H9 (cell line): ENCODE measurements at regions not wholly inside any gene's neighbourhood (a gene's known extent, or its start where the extent isn't known, plus 50 kb on each side); places are given as distances from the start of the nearest gene placed in this dataset.

Experiments
- DNase-seq: peaks from one replicate; pipeline ENCODE4 v3.0.0-alpha.2; 2017
- H2AFZ ChIP-seq: one replicate; pipeline ENCODE4 v1.6.1; 2013; ENCODE audit warnings: mild to moderate bottlenecking, low read length, control low read depth, moderate library complexity
- H2AK5ac ChIP-seq: 2 replicates; pipeline ENCODE4 v1.6.1; 2013; ENCODE audit warnings: low read length, control low read depth, mixed read lengths; ENCODE audit not compliant: insufficient read length
- H2BK120ac ChIP-seq: one replicate; pipeline ENCODE4 v1.6.1; 2013; ENCODE audit warnings: low read depth, mild to moderate bottlenecking, low read length, control low read depth, inconsistent platforms; ENCODE audit not compliant: poor library complexity, severe bottlenecking
- H2BK12ac ChIP-seq: 2 replicates; pipeline ENCODE4 v1.6.1; 2013; ENCODE audit warnings: low read length, control low read depth, mixed read lengths, low read depth; ENCODE audit not compliant: insufficient read length
- H2BK15ac ChIP-seq: 2 replicates; pipeline ENCODE4 v1.6.1; 2013; ENCODE audit warnings: low read depth, low read length, control low read depth
- H2BK20ac ChIP-seq: one replicate; pipeline ENCODE4 v1.6.1; 2013; ENCODE audit warnings: low read depth, mild to moderate bottlenecking, low read length, control low read depth, inconsistent platforms; ENCODE audit not compliant: poor library complexity, severe bottlenecking
- H2BK5ac ChIP-seq: 2 replicates; pipeline ENCODE4 v1.6.1; 2013; ENCODE audit warnings: low read length, control low read depth, mixed read lengths; ENCODE audit not compliant: insufficient read length
- H3K14ac ChIP-seq: 2 replicates; pipeline ENCODE4 v1.6.1; 2013; ENCODE audit warnings: low read length, control low read depth; ENCODE audit not compliant: insufficient read depth
- H3K18ac ChIP-seq: 2 replicates; pipeline ENCODE4 v1.6.1; 2013; ENCODE audit warnings: low read depth, mild to moderate bottlenecking, mixed read lengths, low read length, control low read depth; ENCODE audit not compliant: insufficient read length
- H3K23ac ChIP-seq: 2 replicates; pipeline ENCODE4 v1.6.1; 2013; ENCODE audit warnings: low read length, control low read depth, mixed read lengths, low read depth; ENCODE audit not compliant: insufficient read length
- H3K23me2 ChIP-seq: 2 replicates; pipeline ENCODE4 v1.6.1; 2013; ENCODE audit warnings: low read depth, mild to moderate bottlenecking, mixed read lengths, low read length, control low read depth; ENCODE audit not compliant: insufficient read length, poor library complexity, severe bottlenecking
- H3K27ac ChIP-seq: 2 replicates; pipeline ENCODE4 v1.5.1; 2013; ENCODE audit warnings: low read length, control low read depth, mixed read lengths, low read depth; ENCODE audit not compliant: insufficient read length
- H3K27me3 ChIP-seq: 2 replicates; pipeline ENCODE4 v1.6.1; 2013; ENCODE audit warnings: low read length, control low read depth, inconsistent platforms; ENCODE audit not compliant: insufficient read depth
- H3K4ac ChIP-seq: 2 replicates; pipeline ENCODE4 v1.6.1; 2013; ENCODE audit warnings: low read depth, mild to moderate bottlenecking, control low read depth, inconsistent platforms, low read length, moderate library complexity
- H3K4me1 ChIP-seq: 2 replicates; pipeline ENCODE4 v1.6.1; 2013; ENCODE audit warnings: low read length, control low read depth, inconsistent platforms; ENCODE audit not compliant: insufficient read depth
- H3K4me2 ChIP-seq: 2 replicates; pipeline ENCODE4 v1.6.1; 2013; ENCODE audit warnings: low read length, control low read depth, mixed read lengths; ENCODE audit not compliant: insufficient read length, insufficient read depth
- H3K56ac ChIP-seq: 2 replicates; pipeline ENCODE4 v1.6.1; 2013; ENCODE audit warnings: low read depth, mild to moderate bottlenecking, mixed read lengths, low read length, control low read depth; ENCODE audit not compliant: insufficient read length
- H3K79me1 ChIP-seq: 2 replicates; pipeline ENCODE4 v1.6.1; 2013; ENCODE audit warnings: low read depth, mild to moderate bottlenecking, moderate library complexity, low read length, control low read depth, inconsistent platforms; ENCODE audit not compliant: insufficient read depth, poor library complexity, severe bottlenecking
- H3K79me2 ChIP-seq: 2 replicates; pipeline ENCODE4 v1.6.1; 2013; ENCODE audit warnings: low read length, control low read depth, inconsistent platforms; ENCODE audit not compliant: insufficient read depth
- H3K9ac ChIP-seq: 2 replicates; pipeline ENCODE4 v1.6.1; 2013; ENCODE audit warnings: low read length, control low read depth, mixed read lengths; ENCODE audit not compliant: insufficient read length; ENCODE audit errors: extremely low read depth
- H3K9me3 ChIP-seq: one replicate; pipeline ENCODE4 v1.6.1; 2013; ENCODE audit warnings: low read depth, low read length, inconsistent platforms; ENCODE audit not compliant: control insufficient read depth
- H3T11ph ChIP-seq: one replicate; pipeline ENCODE4 v1.6.1; 2013; ENCODE audit warnings: mild to moderate bottlenecking, low read length, control low read depth, inconsistent platforms
- H4K20me1 ChIP-seq: one replicate; pipeline ENCODE4 v1.6.1; 2013; ENCODE audit not compliant: control insufficient read depth, insufficient read length, insufficient read depth
- H4K5ac ChIP-seq: 2 replicates; pipeline ENCODE4 v1.6.1; 2013; ENCODE audit warnings: low read depth, mild to moderate bottlenecking, mixed read lengths, low read length, control low read depth; ENCODE audit not compliant: insufficient read length
- H4K8ac ChIP-seq: replicated peaks from 2 replicates; pipeline ENCODE4 v1.6.1; 2013; ENCODE audit warnings: low read length, control low read depth, mixed read lengths, low read depth; ENCODE audit not compliant: insufficient read length
- H4K91ac ChIP-seq: 2 replicates; pipeline ENCODE4 v1.6.1; 2013; ENCODE audit warnings: low read depth, mild to moderate bottlenecking, moderate library complexity, mixed read lengths, low read length, control low read depth; ENCODE audit not compliant: insufficient read length
- H3K27ac Mint-ChIP-seq, 3 experiments: 2 replicates in 2 of 3; 3 replicates in 1 of 3; pipeline ENCODE4 v1.8.0; 2020 to 2021; ENCODE audit warnings: mixed read lengths in 3 of 3, mild to moderate bottlenecking in 1 of 3, moderate library complexity in 1 of 3
- H3K27me3 Mint-ChIP-seq: 2 replicates; pipeline ENCODE4 v1.8.0; 2021; ENCODE audit warnings: low read depth, mild to moderate bottlenecking, moderate library complexity, mixed read lengths
- H3K36me3 Mint-ChIP-seq, 3 experiments: 2 replicates in 2 of 3; 3 replicates in 1 of 3; pipeline ENCODE4 v1.8.0; 2020 to 2021; ENCODE audit warnings: low read depth in 3 of 3, mixed read lengths in 3 of 3; ENCODE audit not compliant: insufficient read depth in 1 of 3
- H3K4me1 Mint-ChIP-seq, 2 experiments: 2 replicates each; pipeline ENCODE4 v1.8.0; 2020; ENCODE audit warnings: mixed read lengths in 2 of 2
- H3K4me3 Mint-ChIP-seq, 2 experiments: 2 replicates in 1 of 2; 3 replicates in 1 of 2; pipeline ENCODE4 v1.8.0; 2020 to 2021; ENCODE audit warnings: mild to moderate bottlenecking in 2 of 2, mixed read lengths in 2 of 2, moderate library complexity in 1 of 2
- H3K9me3 Mint-ChIP-seq, 2 experiments: 2 replicates in 1 of 2; 3 replicates in 1 of 2; pipeline ENCODE4 v1.8.0; 2020; ENCODE audit warnings: mild to moderate bottlenecking in 2 of 2, mixed read lengths in 2 of 2, moderate library complexity in 1 of 2
- CTCF ChIP-seq: fragments of 200-600 bp; sonication (generic); conservative IDR thresholded peaks from 3 replicates; pipeline ENCODE4 v1.8.0; 2021; ENCODE audit warnings: antibody characterized with exemption, mild to moderate bottlenecking
- WGBS: extraction: QIAGEN DNeasy Blood & Tissue Kit; methylation state at CpG from one replicate; pipeline ENCODE4 v1.1.7; 2013; ENCODE audit warnings: missing lambda C conversion rate, low lambda C conversion rate, mixed read lengths; ENCODE audit not compliant: insufficient read length; ENCODE audit errors: extremely low coverage; 5-methylcytosine and 5-hydroxymethylcytosine counted together

DNA sequence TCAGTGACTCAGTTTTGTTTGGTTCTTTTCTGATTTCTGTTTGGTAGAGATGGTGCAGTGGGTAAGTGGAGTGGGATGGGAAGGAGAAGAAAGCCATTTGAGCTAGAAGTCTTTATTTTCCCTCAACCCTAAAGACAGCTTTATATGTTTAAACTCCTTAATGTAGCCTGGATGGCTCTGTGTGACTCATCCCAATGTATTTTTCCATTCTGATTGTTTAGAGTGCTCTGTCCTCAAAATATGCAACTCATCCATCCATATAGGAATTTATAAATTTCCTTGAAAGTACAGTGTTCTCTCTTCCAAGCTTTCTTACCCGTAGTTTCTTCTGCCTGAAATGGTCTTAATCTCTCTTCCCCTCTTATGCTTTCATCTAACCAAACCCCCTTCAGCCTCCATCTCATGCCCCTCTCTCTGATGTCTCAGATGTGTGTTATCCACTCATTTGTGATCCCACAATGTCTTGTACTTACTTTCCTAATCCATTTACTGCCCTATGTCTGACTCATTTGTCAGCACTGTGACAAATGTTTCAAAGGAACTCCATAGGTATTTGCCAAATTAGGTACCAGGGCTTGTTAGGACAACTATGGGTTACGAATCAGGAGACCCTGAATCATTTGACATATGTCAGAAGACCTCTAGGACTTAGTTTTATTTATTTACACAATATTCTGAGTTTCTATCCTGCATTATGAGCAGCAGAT, 217.5 kb upstream of the SGCD start:
- no peak overlapping the region for H2BK15ac ChIP-seq
- Mint-ChIP-seq H3K27me3 (no peaks in the 10 kb centered on the region), H3K9me3 (no peaks in the 10 kb centered on the region; a peak in 1 of 5 replicates), H3K4me1 (peaks cover 4% of the 10 kb centered on the region in 2 experiments), H3K36me3 (no peaks in the 10 kb centered on the region), H3K4me3 (no peak overlapping the region), H3K27ac (no peak overlapping the region)
- no peak for DNase-seq
- H3K79me1 ChIP-seq = no peaks in the 10 kb centered on the region
- no peaks in the 10 kb centered on the region for H3K9me3 ChIP-seq
- H3K56ac ChIP-seq = no peak overlapping the region
- H2BK5ac ChIP-seq = no peak overlapping the region
- no peak overlapping the region for H3K4ac ChIP-seq
- no peak overlapping the region for H2AK5ac ChIP-seq
- no peak overlapping the region for H2AFZ ChIP-seq
- no peak overlapping the region for H3K18ac ChIP-seq
- H3K4me1 ChIP-seq = no peaks in the 10 kb centered on the region
- TF ChIP-seq CTCF = no peak
- H4K91ac ChIP-seq = no peak overlapping the region
- H2BK120ac ChIP-seq = no peak overlapping the region
- no peak overlapping the region for H3K23ac ChIP-seq
- H3K79me2 ChIP-seq = no peaks in the 10 kb centered on the region
- no peak overlapping the region for H2BK12ac ChIP-seq
- H4K5ac ChIP-seq = no peak overlapping the region
- no peak overlapping the region for H3K9ac ChIP-seq
- H3K23me2 ChIP-seq = no peaks in the 10 kb centered on the region
- no peak overlapping the region for H3K27ac ChIP-seq
- no peak overlapping the region for H4K8ac ChIP-seq
- no CpG with 5 or more reads among the region's 2 CpGs for WGBS
- no peak overlapping the region for H3K4me2 ChIP-seq
- no peaks in the 10 kb centered on the region for H4K20me1 ChIP-seq
- no peak overlapping the region for H2BK20ac ChIP-seq
- no peaks in the 10 kb centered on the region for H3K27me3 ChIP-seq
- no peak overlapping the region for H3K14ac ChIP-seq
- no peak overlapping the region for H3T11ph ChIP-seq
